HG03280 (cell line): ENCODE measurements at regions not wholly inside any gene's neighbourhood (a gene's known extent, or its start where the extent isn't known, plus 50 kb on each side); places are given as distances from the start of the nearest gene placed in this dataset.
"Not testable (repeated sequence)": the region's sequence is repeated elsewhere in the genome, so short reads cannot be mapped to it uniquely, and the experiment has no call there.

Experiments
- ATAC-seq: cut with Tn5 transposase; IDR thresholded peaks from one replicate; pipeline ENCODE4 v1.9.1; 2021; ENCODE audit warnings: mild to moderate bottlenecking, moderate library complexity; ENCODE audit not compliant: unreplicated experiment

GRCh38 chr2:176997074-176997791, 215.4 kb upstream of the HNRNPA3 start:
- peak; percentile 36 for ATAC-seq

GRCh38 chr2:176997792-176998169, 214.8 kb upstream of the HNRNPA3 start:
- ATAC-seq = peak; percentile 16

- ATAC-seq = peak; percentile 53
Observed at GRCh38 chr2:176999301-176999700, 213.3 kb upstream of the HNRNPA3 start.

GRCh38 chr2:177000061-177000714, 212.4 kb upstream of the HNRNPA3 start:
- no peak for ATAC-seq

- no peak for ATAC-seq
Observed at GRCh38 chr2:177000715-177001072, 211.9 kb upstream of the HNRNPA3 start.

GRCh38 chr2:177001334-177001733, 211.3 kb upstream of the HNRNPA3 start:
- ATAC-seq = no peak

GRCh38 chr2:177002983-177003382, 209.6 kb upstream of the HNRNPA3 start:
- no peak for ATAC-seq

- not testable (repeated sequence) for ATAC-seq
Observed at GRCh38 chr2:177007726-177008125, 204.9 kb upstream of the HNRNPA3 start.

- not testable (repeated sequence) for ATAC-seq
Observed at GRCh38 chr2:177008662-177009061, 203.9 kb upstream of the HNRNPA3 start.

GRCh38 chr2:177010146-177010545, 202.4 kb upstream of the HNRNPA3 start:
- ATAC-seq = no peak

- no peak for ATAC-seq
Observed at GRCh38 chr2:177010861-177011260, 201.7 kb upstream of the HNRNPA3 start.

GRCh38 chr2:177014946-177015345, 197.6 kb upstream of the HNRNPA3 start:
- no peak for ATAC-seq

- ATAC-seq = no peak
Observed at GRCh38 chr2:177015356-177015923, 197.2 kb upstream of the HNRNPA3 start.

- no peak for ATAC-seq
Observed at GRCh38 chr2:177020524-177021119, 192.0 kb upstream of the HNRNPA3 start.

GRCh38 chr2:177021706-177022343, 190.8 kb upstream of the HNRNPA3 start:
- ATAC-seq = no peak

- no peak for ATAC-seq
Observed at GRCh38 chr2:177024765-177025164, 187.8 kb upstream of the HNRNPA3 start.

GRCh38 chr2:177026253-177026652, 186.3 kb upstream of the HNRNPA3 start:
- no peak for ATAC-seq

GRCh38 chr2:177026956-177027355, 185.6 kb upstream of the HNRNPA3 start:
- ATAC-seq = no peak

GRCh38 chr2:177028296-177028695, 184.3 kb upstream of the HNRNPA3 start:
- no peak for ATAC-seq

GRCh38 chr2:177029075-177029474, 183.5 kb upstream of the HNRNPA3 start:
- no peak for ATAC-seq

GRCh38 chr2:177029501-177029900, 183.1 kb upstream of the HNRNPA3 start:
- ATAC-seq = no peak
